Stimulated activated CD4-positive, alpha-beta T cell treated with anti-CD3 and anti-CD28 coated beads, Interleukin-4, amount 100 ng/mL, for 24 hours (primary cell): ENCODE measurements at regions not wholly inside any gene's neighbourhood (a gene's known extent, or its start where the extent isn't known, plus 50 kb on each side); places are given as distances from the start of the nearest gene placed in this dataset.

Experiments used
- DNase-seq: peaks from one replicate; pipeline ENCODE4 v3.0.0-alpha.2; 2020

DNA sequence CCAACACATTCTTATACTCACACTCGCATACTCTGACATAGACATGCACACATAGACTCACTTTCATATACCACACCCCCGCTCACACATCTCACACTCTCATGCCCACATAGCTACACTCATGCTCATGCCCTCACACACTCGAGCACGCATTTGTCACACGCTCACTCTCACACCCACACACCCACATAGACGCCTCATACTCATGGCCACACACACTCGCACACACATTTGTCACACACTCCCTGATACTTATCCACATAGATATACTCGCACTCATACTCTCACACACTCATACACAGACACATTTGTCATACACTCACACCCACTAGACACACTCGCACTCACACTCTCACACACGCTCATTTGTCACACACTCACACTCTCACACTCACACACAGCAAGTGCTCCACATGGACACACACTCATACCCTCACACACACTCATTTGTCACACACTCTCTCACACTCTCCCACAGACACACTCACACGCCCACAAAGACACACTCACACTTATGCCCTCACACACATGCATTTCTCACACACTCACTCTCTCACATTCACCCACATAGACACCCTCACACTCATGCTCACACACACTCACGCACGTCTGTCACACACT is 50.9 kb downstream of the TNP1 start:
- no peak for DNase-seq

DNA sequence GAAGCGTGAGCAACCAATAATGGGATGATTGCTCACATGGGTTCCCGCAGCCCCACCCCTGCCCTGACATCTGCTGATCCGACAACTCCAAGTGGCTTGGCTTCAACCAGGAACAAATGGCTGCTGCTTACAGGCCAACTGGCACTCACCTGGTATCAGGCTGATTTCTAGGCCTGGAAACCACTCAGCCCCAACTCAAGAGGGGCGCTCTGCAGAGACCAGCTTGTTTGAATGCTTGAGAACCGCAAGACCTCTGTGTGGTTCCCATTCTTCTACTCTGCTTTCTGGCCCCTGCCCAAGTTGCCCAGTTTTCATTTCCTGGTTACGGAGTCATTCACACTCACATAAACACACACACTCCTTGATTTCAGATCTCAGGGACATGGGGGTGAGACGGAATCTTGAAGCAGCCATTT is 52.0 kb downstream of the TNP1 start:
- no peak for DNase-seq

DNA sequence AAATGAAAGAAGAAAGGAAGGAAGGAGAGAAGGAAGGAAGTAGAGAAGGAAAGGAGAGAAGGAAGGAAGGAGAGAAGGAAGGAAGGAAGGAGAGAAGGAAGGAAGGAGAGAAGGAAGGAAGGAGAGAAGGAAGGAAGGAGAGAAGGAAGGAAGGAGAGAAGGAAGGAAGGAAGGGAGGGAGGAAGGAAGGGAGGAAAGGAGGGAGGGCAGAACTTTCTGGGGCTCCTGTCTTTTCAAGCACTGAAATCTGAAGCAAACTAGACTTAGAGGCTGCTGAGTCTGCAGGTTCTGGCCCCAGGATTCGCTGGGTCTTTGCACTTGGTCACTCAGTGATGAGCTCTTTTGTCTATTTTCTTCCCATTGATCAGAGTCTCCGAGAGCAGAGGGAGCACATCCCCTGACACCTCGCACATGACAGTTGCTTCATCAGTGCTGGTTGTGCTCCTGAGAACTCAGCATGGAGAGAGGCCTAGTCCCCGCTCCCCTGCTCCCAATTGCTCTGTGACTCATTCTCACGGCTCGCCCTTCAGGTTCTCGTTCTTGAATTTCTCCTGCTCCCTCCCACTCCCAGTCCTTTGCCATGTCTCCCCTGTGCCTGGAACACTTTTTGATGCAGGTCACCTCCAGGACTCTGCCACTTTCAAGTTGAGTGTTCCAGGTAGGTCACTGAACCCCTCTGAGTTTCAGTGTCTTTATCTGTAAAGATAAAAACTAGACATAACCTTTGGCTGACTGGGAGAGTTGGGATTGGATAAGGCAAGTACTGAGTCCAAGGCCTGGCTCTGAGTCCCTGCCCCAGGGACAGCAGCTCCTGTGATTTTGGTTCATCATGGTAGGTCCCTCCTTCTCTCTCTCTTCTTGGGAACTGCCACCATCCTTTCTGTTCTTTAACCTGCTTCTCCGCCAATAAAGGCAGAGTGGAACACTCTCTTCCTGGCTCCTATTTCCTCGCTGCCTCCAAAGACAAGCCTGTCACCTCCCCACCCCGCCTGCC is 55.2 kb downstream of the TNP1 start:
- no peak for DNase-seq

DNA sequence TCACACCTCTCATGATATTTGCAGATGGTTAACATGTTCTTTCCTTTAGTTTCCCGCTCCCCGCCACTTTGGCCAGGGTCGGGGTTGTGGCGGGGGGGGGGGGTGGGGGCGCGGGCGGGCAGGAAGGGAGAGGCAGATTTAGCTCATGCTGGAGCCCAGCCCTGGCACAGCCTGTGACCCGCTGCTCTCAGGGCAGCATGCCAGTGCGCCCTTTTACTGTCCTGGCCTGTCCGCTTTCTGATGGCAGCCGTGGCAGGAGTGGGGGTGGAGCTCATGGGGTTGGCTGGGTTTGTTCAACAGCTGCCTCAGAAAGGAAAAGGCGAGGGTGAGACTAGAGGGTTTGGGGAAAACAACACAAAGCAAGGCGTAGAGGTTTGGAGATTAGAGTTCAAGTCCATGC is 56.1 kb downstream of the TNP1 start:
- no peak for DNase-seq

DNA sequence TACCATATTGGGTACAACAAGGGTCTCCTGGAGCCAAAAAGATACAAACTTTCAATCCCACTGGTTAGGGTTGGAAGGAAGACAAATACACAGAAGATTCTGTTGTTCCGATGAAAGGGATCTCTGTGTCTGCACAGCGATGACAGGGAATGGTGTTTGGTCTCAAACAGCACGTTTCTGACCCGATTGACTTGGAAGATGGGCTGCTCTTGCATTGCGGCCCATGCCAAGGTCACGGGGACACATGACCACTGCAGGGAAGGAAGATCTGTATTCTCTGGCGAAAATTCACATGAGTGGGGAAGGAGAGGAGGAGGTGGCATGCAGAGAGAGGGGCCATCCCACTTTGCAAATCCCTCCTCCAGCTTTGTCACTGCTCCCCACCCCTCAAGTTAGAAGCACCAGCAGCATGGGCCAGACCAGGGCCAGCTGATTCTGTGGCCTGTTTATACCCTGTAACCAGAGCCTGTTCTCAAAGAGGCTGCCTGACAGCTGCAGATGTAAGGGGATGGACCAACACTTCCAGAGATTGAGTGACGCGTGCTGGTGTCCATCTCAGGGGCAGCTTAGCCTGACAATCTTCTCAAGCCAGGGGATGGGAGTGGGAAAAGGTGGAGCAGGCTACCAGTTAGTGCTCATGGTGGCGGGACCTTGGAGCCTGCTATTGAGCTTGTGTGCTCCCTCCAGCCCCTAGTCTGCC is 57.2 kb downstream of the TNP1 start:
- DNase-seq: no peak

DNA sequence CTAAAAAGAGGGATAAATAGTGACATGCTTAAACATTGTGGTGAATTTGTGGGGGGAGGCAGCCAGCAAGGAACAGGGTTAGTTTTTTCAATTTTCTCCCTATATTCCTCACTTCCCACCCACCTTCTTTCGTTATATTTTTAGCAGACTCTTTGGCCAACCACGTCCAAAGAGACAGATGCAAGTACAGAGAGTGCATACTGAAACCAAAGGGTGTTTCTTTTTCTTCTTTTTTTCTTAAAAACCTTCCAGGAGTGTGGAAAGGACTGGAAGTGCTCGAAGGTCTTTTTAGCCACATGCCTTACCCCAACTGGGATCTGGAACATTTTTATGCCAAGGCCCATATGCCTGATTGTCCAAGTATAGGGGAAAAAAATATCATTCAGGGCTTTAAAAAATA is 59.0 kb downstream of the TNP1 start:
- DNase-seq: no peak

DNA sequence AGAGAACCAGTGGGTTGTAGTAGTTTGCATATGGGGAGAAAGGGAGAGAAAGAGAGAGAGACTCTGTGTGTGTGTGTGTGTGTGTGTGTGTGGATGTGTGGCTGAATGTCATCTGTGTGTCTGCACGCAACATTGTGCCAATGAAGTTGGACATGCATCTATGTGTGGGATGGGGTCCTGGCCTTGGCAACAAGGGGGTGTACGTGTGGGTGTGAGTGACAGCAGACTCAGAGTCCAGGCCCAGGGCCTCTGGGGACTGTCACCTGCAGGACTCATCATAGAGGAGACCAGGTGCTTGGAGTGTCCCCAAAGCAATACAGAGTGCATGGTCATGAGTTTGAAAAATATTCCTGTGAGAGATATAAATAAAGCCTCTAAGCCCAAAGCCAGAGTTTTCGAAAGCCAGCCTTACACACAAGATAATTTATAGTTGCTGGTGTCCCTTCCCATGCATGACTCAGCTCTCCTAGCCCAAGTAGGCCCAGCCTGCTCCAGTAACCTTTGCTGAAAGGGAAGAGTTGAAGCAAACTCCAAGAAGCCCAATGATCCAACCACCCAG is 59.9 kb downstream of the TNP1 start:
- DNase-seq: no peak

DNA sequence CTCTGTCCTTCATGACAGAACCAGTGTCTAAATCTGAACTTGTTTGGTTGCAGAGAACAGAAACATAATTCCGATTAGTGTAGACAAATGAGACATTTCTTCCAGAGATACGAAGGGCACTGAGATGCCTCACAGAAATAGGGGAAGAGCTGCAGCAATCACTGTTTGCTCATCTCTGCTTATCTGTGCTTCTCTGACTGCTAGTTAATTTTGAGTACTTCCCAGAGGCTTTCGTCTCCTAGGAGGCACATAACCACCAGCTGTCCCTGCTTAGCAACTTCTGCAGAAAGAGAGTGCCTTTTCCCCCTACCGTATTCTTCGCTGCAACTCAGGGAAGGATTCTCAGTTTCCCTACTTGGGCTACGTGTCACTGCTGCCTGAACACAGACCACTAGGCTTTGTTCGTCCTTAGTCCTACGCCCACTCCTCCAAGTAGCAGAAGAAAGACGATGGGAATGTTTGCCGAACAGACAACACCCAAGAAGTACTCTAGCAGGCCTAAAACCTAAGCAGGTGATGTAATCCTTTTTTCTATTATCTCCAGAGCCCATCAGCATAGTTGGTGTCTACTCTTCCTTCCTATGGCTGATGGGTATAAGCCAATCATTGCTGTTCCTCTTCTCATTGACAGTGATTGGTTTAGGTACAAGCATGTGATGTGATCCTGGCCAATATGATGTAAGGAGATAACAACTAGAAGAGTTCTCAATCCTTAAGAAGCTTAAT is 63.6 kb downstream of the TNP1 start:
- DNase-seq: no peak

DNA sequence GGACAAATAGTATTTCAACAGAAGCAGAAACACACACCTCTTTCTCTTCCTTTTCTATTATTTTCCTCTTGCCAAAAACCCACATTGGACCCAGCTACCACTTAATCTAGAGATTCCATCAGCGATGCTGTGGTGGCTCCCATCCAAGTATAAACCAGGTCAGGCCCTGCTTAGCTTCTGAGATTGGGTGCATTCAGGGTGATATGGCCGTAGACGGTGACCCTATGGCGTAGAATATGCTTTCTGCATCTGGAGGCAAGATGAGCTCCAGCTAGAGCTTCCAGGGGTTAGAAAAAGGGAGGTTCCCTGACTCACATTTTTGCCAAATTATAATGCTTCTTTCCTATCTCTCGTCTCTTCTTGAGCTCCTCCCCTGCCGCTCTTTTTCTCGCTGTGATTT is 66.5 kb downstream of the TNP1 start:
- DNase-seq: no peak

DNA sequence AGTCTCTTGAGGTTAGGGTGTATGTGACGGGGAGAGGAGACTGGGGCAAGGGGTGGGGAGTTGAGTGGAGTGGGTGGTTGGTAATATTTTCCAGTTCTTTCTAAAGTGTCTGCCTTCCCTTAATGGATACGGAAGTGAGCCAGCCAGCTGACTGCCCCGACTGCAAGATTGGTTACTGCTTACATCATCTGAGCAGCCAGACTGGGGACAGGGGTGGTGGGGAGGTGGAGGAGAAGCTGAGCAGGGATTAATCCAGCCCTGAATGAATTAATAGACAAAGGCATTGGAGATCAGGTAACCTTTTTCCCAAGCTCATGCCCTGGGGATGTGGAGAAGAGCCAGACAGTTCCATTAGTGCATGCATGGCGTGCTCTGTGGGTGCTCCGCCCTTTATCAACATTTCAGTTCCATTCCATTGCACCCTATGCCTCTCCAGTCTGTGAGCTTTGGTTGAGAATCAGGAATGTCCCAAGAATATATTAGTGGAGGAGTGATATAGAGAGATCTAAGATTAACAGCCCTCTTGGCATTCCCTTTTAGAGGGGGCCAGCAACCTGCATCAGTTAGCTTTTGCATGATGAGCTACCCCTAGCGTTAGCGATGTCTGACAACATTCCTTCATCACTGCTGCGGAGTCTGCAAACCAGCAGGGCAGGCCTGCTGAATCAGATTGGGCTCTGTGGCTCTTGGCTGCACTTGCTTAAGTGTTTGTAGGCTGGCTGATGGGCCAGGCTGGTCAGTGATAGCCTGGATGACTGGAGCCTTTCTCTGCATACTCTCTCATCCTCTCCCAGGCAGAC is 67.4 kb downstream of the TNP1 start:
- DNase-seq: no peak

DNA sequence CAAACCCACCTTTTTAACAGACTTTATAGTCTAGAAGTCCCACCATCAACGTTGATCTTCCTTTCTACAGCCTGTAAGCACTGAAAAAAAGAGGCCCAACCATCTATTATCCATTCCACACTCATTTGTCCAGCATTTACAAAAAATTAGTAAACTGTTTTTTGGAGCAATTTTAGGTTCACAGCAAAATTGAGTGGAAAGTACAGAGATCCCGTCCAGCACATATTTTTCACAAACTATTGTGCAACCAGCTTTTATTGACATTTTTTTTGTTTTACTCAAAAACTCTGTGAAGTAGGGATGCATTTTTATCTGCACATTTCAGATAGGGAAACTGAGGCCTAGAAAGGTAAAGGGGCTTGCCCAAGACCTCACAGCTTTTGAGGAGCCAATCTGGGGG is 68.6 kb downstream of the TNP1 start:
- DNase-seq: no peak

DNA sequence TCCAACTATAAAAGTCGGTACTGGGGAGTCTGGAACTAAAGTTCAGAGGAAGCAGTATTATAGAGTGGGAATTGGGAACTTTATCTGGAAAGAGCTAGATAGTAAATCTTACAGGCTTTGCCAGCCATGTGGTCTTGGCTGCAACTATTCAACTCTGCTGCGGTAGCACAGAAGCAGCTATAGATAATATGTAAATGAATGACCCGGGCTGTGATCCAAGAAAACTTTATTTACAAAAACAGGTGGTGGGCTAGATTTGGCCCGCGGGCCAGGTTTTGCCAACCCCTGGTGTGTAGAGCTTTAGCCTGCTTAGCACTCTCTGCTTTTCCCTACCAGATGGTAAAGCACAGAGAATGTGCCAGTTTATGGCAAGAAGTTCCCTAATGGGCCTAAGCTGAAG is 70.8 kb downstream of the TNP1 start:
- DNase-seq: no peak

DNA sequence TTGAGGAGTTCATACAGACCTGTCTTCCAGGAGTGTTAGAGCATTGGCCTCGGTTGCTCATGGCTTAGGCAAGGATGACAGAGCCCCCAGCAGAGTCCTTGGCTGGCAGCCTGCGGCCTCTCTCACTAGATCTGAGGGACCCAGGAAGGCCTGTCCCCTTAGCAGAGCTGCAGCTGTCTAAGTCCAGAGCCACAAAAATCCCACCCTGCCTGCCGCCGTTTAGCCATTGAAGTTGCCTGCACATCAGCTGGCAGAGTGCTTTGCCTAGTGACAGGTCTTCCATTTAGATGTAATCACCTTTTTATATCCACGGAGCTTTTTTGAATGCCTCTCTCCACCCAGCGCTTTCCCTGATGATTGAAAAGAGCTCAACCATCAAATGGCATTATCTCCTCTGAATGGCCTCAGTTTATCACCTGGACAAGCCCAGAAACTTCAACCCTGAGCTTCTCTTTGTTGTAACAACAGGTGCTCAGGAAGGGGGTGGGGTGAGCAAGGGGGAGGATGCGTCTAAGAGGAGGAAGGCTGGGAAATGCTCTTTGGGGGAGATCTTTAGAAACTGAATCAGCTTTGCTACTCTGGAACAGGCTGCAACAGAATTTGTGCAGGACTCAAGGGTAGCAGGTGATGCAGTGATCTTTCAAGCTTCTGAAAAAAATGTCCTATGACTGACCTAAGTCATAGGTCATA is 71.9 kb downstream of the TNP1 start:
- no peak for DNase-seq

DNA sequence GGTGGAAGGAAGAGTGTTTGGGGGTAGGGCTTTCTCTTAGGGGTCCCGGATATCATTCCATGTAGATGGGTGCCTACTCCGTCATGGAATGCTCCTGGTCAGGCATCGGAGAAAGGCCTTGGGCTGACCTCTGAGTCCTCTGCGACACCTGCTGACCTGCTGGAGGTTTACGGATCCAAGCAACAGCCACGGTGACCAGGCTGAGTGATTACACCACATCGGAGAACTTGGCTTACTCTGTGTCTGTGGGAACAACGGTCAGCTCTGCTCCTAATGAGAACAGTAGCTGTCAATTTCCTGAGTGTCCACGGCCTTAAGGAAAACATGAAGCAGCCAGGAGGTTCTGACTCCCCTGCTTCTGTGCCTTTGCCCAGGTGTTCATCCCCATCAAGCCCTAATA is 73.2 kb downstream of the TNP1 start:
- DNase-seq: no peak

DNA sequence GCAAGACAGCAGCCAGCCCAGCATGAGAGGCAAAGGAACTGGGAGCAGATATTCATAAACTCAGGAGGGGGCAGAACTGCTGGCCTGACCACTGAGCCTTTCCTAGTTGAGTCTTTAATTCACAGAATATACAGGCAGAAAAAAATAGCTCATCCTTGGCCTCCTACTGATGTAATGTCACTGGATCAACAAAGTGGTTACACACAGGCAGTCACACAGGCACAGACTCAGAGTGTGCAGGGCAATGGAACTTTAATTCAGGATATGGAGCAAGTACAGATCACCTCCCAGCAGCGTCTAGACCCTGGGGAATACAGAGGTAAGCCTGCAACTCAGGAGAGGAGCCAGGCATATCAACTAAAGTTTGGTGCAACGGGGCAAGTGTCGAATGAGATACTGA is 75.4 kb downstream of the TNP1 start:
- DNase-seq: no peak

DNA sequence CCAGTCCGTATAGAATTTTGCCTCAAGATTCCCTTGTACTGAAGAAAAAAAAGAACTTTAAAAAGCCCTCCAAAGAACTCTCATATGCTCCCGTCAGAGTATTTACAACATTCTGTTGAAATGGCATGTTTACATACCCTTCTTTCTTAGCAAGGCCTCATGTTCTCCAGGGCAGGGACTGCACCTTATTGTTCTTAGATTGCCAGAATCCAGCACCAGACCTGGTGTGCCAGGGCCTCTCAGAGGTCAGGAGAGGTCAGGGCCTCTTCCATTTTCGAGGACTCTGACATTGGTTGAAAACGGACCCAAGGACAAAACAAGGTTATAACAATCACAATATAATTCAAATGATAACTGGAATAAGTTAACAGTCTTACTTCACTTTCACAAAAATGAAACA is 78.2 kb downstream of the TNP1 start:
- no peak for DNase-seq

DNA sequence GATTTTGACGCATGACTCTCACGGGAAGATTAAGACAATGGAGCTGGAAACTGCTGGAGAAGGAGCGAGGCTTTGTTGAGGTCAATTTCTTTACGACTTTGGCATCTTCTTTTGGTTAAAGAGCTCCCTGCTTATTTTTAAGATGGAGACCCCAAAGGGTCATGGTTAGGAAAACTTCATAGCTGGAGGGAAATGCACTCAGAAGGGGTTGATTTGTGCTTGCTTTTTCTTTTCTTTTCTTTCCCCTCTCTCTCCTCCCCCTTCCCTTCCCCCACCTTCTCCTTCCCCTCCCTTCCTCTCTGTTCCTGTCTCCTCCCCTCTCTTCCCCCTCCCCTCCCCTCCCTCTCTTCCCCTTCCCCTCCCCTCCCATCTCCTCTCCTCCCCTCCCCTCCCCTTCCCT is 79.0 kb downstream of the TNP1 start:
- DNase-seq: no peak

DNA sequence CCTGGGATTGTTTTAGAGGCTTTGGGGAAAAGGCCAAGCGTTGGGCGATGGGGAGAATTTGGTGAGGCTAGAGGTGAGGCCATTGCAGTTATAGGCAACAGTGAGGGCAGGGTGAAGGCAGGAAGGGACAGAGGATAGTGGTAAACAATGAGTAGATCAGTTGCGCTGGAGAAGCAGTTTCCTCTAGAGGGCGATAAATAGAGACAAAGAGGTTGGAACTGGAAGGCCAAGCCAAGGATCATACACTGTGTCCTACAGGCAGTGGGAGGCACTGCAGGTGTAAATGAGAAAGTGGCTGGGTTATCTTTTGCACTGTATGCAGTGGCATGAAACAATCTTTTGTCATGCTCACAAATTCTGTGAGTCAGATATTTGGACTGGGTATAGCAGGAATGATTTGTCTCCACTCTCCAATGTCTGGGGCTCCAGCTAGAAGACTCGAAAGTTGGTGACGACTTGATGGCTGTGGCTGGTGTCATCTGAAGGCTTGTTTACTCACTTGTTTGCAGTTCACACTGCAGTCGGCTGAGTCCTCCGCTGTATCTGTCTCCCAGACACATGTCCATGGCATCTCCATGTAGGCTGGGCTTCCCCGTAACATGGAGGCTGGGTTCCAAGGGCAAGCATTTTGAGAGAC is 82.1 kb downstream of the TNP1 start:
- DNase-seq: peak; percentile 9

DNA sequence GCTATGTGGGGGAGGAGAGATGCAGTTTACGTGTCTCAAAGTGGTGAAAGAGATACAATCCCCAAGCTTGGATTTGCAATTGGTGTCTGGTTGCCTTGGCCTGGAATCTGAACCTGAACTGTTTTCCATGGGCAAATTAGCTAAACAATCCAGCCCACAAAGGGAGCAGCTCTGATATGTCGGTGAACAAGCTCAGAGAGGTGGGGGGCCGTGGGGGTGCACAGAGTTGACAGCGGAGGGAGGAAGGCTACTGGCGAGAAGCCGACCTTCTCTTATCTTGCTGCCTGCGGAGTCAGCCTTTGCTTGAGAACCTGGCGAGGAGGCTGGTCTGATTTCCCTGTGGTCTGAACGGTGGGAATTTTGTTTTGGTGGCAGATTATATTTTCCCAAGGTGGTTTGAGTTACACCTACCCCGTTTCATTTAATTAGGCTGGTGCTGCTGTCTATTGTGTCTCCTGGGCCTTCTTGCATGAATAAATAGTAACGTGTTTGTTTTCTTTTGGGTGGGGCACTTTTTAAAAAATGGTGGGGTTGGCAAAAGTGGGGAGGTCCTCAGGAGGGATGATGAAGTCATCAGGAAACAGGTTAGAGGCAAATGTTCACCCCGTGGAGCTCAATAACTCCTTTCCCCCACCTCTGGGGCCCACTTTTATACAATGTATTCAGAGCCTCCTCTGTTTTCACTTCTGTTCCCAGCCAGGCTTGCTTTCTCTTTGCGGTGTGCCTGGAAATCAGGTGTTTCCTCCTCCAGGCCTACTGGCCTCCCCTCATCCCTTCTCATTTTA is 80.9 kb upstream of the IGFBP5 start:
- DNase-seq: no peak

DNA sequence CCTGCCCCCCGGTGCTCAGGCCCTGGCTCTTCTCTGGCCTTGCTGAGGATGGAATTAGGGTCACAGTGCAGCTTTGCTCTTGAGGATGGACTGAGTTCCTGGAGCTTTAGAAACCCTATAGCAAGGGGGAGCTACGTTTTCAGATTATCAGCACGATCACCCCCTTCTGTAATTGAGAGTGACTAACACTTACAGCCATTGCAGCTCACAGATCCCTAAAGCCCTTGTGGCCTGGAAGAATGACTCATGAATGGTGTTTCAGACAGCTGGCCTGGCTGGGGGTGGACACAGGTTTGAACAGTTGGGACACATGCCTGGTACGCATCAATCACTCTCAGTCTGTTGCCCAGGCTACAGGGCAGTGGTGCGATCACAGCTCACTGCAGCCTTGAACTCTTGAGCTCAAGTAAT is 79.7 kb upstream of the IGFBP5 start:
- DNase-seq: no peak
